K562 (cell line): ENCODE measurements at regions not wholly inside any gene's neighbourhood (a gene's known extent, or its start where the extent isn't known, plus 50 kb on each side); places are given as distances from the start of the nearest gene placed in this dataset.

Source experiments
- CAMTA2 ChIP-seq: fragments of 250-450 bp; sonication (Bioruptor Pico); conservative IDR thresholded peaks from 2 replicates; pipeline ENCODE4 v1.5.1; 2022
- PHF8 ChIP-seq: fragments of 200-600 bp; sonication (generic); IDR thresholded peaks from 2 replicates; pipeline ENCODE4 v1.6.1; 2012; ENCODE audit warnings: mixed run types, mild to moderate bottlenecking, inconsistent platforms, low read length, moderate library complexity, borderline replicate concordance
- POLR2A ChIP-seq: fragments of 450-650 bp; conservative IDR thresholded peaks from 2 replicates; pipeline ENCODE4 v1.6.1; 2016
- POLR2AphosphoS2 ChIP-seq: IDR thresholded peaks from 2 replicates; pipeline ENCODE4 v1.6.1; 2012; ENCODE audit warnings: low read length, improper control_type of control experiment
- RAD21 ChIP-seq, 2 experiments: fragments of 250-450 bp in 1 of 2; fragments of 450-650 bp in 1 of 2; sonication (Bioruptor Pico) in 1 of 2; formaldehyde crosslinking in 1 of 2; IDR thresholded peaks in 1 of 2; conservative IDR thresholded peaks in 1 of 2; 2 replicates each; pipeline versions ENCODE4 v1.4.0 to v1.8.0; 2020 to 2022; ENCODE audit warnings: mild to moderate bottlenecking in 2 of 2, moderate library complexity in 1 of 2
- XRCC3 ChIP-seq: fragments of 450-650 bp; IDR thresholded peaks from 2 replicates; pipeline ENCODE4 v1.6.1; 2017; ENCODE audit warnings: mild to moderate bottlenecking, moderate library complexity
- ZNF354B ChIP-seq: fragments of 250-450 bp; sonication (Bioruptor Pico); IDR thresholded peaks from 2 replicates; pipeline ENCODE4 v1.4.0; 2020
- ZNF586 ChIP-seq: fragments of 450-650 bp; formaldehyde crosslinking; conservative IDR thresholded peaks from 2 replicates; pipeline ENCODE4 v1.4.0; 2020; ENCODE audit warnings: mild to moderate bottlenecking, moderate library complexity

DNA sequence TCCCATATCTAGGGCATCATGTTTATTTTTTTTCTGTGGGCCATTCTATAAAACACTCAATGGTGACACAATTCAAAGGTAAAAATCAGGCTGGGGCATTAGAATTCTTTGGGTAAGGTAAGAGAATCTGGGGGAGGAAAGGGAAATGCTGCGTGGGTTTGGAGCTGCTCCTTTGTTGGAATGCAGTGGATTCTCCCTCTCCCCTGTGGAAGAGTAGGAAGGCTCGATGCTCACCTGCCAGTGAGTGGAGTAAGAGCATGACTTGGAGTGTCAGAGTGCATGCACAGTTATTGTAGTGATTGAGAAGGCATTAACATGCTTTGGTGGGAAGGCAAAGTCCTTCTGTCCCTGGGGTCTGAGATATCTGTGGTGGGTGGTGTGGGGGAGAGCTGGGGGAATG lies 280.0 kb downstream of the PDCD6IP start:
- no peak for TF ChIP-seq PHF8
- TF ChIP-seq XRCC3, result no peak
- TF ChIP-seq ZNF354B (CRISPR knock-in tag), result no peak
- TF ChIP-seq POLR2AphosphoS2, result no peak
- no peak for TF ChIP-seq RAD21 (CRISPR knock-in tag; conservative IDR thresholded peaks at IDR 0.05 in 1 of 2, IDR thresholded peaks at IDR 0.05 in 1 of 2)
- TF ChIP-seq POLR2A, result no peak
- no peak for TF ChIP-seq CAMTA2 (CRISPR knock-in tag)
- no peak for TF ChIP-seq ZNF586 (CRISPR knock-in tag)
